ENCODE measurements at regions not wholly inside any gene's neighbourhood (a gene's known extent, or its start where the extent isn't known, plus 50 kb on each side); places are given as distances from the start of the nearest gene placed in this dataset.

DNA sequence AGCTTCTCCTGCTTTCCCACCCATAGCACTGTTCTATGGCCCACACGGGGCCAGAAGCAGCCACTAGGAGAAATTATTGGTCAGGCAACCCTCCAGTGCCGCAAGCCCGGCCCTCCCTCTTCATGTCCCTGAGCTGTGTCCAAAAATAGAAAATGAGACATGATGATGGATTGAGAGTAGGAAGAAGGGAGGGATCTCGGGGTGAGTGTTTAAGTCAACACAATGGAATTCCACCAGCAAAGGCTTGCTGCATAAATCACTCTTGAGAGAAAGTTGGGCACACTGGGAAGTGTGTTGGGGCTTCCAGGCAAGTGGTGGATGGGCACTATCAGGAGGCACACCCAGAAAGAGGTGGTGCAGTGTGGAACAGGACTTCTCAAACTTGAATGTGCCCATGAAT, 94.2 kb downstream of the LLPH start (continued):
- TF ChIP-seq SIN3A (IDR thresholded peaks at IDR 0.05; ENCODE audit: borderline replicate concordance, low read depth, low read length) (peak; percentile 69; the same call in 1 of the 2 replicates), CHD2 (IDR thresholded peaks at IDR 0.05; ENCODE audit: low read length, partially characterized antibody) (no peak), ELF1 (IDR thresholded peaks at IDR 0.05) (peak; percentile 42; the same call in 1 of the 2 replicates)

DNA sequence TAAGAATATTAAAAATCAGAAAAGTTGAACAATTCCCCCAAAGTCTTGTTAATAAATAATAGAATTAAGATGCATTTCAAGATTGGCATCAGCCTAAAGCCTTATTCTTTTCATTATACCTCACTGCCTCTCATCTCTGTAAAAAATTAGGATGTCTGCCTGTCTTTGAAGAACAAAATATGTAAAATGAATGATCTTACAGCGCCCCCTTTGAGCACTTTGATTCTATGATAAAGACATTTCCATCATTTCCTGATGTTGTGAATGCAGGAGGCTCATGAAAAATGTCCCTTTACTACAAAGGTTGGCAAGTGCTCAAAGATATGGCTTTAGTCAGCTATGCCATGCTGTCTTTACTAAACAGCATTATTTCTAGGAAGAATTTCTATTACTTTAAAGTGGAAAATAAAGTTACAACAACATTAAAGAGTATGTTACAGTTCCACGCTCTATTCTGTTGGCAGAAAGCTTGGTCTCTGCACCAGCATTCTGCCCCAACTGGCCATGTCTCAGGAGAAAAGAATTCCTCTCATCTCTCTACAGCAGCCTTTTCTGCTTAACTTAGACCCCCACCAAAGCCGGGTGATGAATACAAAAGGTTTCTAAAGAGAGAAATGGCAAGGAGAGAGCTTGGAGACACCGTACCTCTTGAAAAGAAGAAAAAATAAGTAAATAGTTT, 95.1 kb downstream of the LLPH start:
- Histone ChIP-seq H3K9me3 (no peaks in the 10 kb centered on the region), H3K36me3 (replicated peaks in 1 of 2; ENCODE audit: control insufficient read depth in 1 of 2, insufficient read depth in 2 of 2, low read length in 1 of 2) (no peaks in the 10 kb centered on the region), H3K27me3 (ENCODE audit: insufficient read depth) (no peaks in the 10 kb centered on the region), H4K20me1 (ENCODE audit: insufficient read depth) (no peaks in the 10 kb centered on the region), H3K9me2 (no peaks in the 10 kb centered on the region), H3K4me2 (peak overlapping the region; percentile 36), H3K79me2 (ENCODE audit: insufficient read depth) (no peaks in the 10 kb centered on the region), H3K4me1 (ENCODE audit: control insufficient read depth in 1 of 2, insufficient read depth in 2 of 2, low read depth in 1 of 2, low read length in 1 of 2) (peaks cover 0 to 19% of the 10 kb centered on the region in 2 experiments; a peak in 2 of 4 replicates), H3F3A (replicated peaks; ENCODE audit: insufficient read depth) (peaks cover 30% of the 10 kb centered on the region), H3K9ac (peak overlapping the region; percentile 41; the same call in 1 of the 2 replicates), H3K4me3 (ENCODE audit: low read depth in 2 of 2, low read length in 1 of 2) (peak overlapping the region in 1 of 2 experiments; percentile 2; a peak in 1 of 4 replicates), H3K27ac (ENCODE audit: low read depth in 2 of 2, low read length in 1 of 2) (peak overlapping the region; percentile 88 to 93; a peak in 3 of 4 replicates), H2AFZ (ENCODE audit: low read depth) (peak overlapping the region; percentile 57; the same call in 1 of the 2 replicates)
- ChIA-PET POLR2A (no interaction called here), CTCF (interaction anchor here (1.3 kb wide), 1 partner anchor 53 kb away, joined by 4 read pairs; no protein-coding TSS in a partner anchor)
- TF ChIP-seq SIN3A (IDR thresholded peaks at IDR 0.05; ENCODE audit: borderline replicate concordance, low read depth, low read length), result 0 out of 2 replicates have a peak, but pooled peaks have one; percentile 18
- TF ChIP-seq, protein P1, sequence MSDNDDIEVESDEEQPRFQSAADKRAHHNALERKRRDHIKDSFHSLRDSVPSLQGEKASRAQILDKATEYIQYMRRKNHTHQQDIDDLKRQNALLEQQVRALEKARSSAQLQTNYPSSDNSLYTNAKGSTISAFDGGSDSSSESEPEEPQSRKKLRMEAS (IDR thresholded peaks at IDR 0.05; ENCODE audit: low read depth), result 0 out of 2 replicates have a peak, but pooled peaks have one; percentile 12
- peak; percentile 44 for TF ChIP-seq NFIC (IDR thresholded peaks at IDR 0.05; ENCODE audit: borderline replicate concordance)
- TF ChIP-seq SMC3 (IDR thresholded peaks at IDR 0.05; ENCODE audit: low read depth, low read length), result 0 out of 2 replicates have a peak, but pooled peaks have one; percentile 11
- no peak for TF ChIP-seq TCF12 (IDR thresholded peaks at IDR 0.05)
- TF ChIP-seq, protein P2, sequence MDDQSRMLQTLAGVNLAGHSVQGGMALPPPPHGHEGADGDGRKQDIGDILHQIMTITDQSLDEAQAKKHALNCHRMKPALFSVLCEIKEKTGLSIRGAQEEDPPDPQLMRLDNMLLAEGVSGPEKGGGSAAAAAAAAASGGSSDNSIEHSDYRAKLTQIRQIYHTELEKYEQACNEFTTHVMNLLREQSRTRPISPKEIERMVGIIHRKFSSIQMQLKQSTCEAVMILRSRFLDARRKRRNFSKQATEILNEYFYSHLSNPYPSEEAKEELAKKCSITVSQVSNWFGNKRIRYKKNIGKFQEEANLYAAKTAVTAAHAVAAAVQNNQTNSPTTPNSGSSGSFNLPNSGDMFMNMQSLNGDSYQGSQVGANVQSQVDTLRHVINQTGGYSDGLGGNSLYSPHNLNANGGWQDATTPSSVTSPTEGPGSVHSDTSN (IDR thresholded peaks at IDR 0.05), result peak; percentile 46
- peak; percentile 35; the same call in 1 of the 2 replicates for TF ChIP-seq TEAD4 (IDR thresholded peaks at IDR 0.05; ENCODE audit: borderline replicate concordance, insufficient read depth)
- no peak for TF ChIP-seq CHD2 (IDR thresholded peaks at IDR 0.05; ENCODE audit: low read length, partially characterized antibody)
- TF ChIP-seq, protein P3, sequence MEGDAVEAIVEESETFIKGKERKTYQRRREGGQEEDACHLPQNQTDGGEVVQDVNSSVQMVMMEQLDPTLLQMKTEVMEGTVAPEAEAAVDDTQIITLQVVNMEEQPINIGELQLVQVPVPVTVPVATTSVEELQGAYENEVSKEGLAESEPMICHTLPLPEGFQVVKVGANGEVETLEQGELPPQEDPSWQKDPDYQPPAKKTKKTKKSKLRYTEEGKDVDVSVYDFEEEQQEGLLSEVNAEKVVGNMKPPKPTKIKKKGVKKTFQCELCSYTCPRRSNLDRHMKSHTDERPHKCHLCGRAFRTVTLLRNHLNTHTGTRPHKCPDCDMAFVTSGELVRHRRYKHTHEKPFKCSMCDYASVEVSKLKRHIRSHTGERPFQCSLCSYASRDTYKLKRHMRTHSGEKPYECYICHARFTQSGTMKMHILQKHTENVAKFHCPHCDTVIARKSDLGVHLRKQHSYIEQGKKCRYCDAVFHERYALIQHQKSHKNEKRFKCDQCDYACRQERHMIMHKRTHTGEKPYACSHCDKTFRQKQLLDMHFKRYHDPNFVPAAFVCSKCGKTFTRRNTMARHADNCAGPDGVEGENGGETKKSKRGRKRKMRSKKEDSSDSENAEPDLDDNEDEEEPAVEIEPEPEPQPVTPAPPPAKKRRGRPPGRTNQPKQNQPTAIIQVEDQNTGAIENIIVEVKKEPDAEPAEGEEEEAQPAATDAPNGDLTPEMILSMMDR (IDR thresholded peaks at IDR 0.05), result peak; percentile 77
- TF ChIP-seq, protein P4, sequence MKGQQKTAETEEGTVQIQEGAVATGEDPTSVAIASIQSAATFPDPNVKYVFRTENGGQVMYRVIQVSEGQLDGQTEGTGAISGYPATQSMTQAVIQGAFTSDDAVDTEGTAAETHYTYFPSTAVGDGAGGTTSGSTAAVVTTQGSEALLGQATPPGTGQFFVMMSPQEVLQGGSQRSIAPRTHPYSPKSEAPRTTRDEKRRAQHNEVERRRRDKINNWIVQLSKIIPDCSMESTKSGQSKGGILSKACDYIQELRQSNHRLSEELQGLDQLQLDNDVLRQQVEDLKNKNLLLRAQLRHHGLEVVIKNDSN (IDR thresholded peaks at IDR 0.05; ENCODE audit: borderline replicate concordance, low read depth), result no peak
- TF ChIP-seq RAD21 (IDR thresholded peaks at IDR 0.05; ENCODE audit: low read length), result peak; percentile 58
- no peak for DNase-seq
- WGBS (ENCODE audit: low lambda C conversion rate), result 17% methylated on average over 4 of the region's 4 CpGs
